GM21360 (cell line): ENCODE measurements at regions not wholly inside any gene's neighbourhood (a gene's known extent, or its start where the extent isn't known, plus 50 kb on each side); places are given as distances from the start of the nearest gene placed in this dataset.

ENCODE experiments used
- ATAC-seq: cut with Tn5 transposase; IDR thresholded peaks from one replicate; pipeline ENCODE4 v1.9.1; 2021; ENCODE audit warnings: mild to moderate bottlenecking, moderate library complexity; ENCODE audit not compliant: unreplicated experiment

GRCh38 chr4:11593576-11594116 is 165.0 kb upstream of the HS3ST1 start:
- ATAC-seq: no peak

DNA sequence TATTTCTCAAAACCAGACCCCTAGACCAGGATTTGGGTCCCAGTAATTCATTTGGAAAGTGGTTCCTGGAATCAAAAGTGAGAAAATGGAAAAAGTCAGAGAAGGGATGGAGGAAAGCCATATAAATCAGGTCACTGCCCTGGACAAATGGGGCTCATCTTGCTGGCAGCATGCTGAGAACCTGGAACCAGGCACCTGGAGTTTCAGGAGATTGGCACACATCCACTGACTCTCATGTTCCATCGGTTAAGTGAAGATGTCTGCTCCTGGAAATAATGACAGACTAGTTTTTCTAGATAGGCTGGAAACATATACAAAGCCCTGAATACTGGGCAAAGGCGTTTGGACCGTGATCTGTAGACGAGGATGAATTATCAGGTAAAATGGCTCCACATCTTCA is 163.6 kb upstream of the HS3ST1 start:
- no peak for ATAC-seq

DNA sequence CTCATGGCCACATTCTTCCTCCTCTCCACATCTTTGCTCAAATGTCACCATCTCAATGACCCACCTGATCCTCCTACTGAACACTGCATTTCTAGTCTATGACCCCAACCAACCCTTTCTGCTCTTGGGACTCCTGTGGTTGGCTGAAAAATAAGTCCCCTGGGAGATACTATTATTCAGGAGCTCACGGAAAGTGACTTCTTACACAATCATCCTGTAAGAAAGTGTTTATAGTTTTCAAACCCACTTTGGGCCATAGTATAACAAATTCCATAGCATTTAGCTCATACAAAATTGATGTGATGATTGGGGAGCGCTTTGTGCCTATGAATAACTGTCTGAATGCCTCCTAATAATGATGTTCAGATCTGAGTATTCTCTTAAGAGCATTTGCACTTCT is 161.4 kb upstream of the HS3ST1 start:
- ATAC-seq: no peak

- ATAC-seq: no peak
Measured at GRCh38 chr4:11589676-11590075, 161.0 kb upstream of the HS3ST1 start.

GRCh38 chr4:11587797-11588196 is 159.1 kb upstream of the HS3ST1 start:
- ATAC-seq: no peak

DNA sequence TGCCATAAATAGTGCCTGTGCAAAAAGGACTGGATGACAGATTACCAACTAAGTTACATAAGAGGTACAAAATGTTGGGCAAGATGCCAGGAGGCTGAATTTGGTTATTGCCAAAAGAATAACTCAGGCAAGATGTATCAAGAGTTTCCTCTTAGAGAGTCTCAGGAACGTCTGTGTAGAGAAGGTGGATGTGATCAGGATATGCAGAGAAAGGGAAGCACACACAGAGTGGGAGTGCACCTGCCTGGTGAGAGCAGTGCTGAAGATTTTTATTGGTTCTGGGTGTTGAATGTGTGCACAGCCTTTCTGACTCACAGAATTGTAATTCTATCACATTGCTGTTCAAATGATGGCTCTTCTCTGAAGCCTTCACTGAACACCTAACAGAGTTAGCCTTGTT is 156.8 kb upstream of the HS3ST1 start:
- ATAC-seq: no peak

DNA sequence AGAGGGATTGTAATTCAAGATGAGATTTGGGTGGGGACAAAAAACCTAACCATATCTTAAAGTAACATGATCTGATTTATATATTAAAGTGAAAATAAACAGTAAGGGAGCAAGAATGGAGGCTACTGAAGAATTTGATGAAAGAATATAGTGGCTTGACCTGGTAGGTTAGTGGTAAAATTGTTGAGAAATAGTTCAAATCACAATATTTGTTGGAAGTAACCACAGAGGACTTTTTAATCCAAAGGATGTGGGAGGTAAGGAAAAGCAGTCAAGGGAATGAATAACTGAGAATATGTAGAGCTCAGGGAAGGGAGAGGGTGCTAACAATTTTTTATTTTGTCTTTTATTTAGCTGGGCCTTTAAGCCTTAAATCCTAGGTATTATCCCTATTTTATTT is 139.8 kb upstream of the HS3ST1 start:
- no peak for ATAC-seq

- ATAC-seq: no peak
Measured at GRCh38 chr4:11566444-11567022, 137.8 kb upstream of the HS3ST1 start.

- no peak for ATAC-seq
Measured at GRCh38 chr4:11565899-11566298, 137.2 kb upstream of the HS3ST1 start.

DNA sequence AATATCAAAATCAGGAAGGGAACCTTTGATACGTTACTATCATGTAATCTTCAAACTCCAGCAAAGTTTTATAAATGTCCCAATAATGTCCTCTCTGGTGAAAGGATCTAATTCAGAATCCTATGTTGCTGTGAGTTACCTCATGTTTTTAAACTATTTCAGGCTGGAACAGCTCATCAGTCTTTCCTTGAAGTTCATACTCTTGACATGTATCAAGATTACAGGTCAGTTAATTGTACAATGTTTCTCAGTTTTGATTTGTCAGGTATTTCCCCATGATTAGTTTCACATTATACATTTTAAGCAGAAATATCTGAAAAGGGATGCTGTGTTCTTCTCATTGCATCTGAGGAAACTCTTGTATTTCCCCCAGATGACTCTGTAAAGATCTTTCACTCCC is 136.5 kb upstream of the HS3ST1 start:
- no peak for ATAC-seq

- no peak for ATAC-seq
Measured at GRCh38 chr4:11564021-11564420, 135.3 kb upstream of the HS3ST1 start.

GRCh38 chr4:11549525-11549924 is 120.8 kb upstream of the HS3ST1 start:
- no peak for ATAC-seq

DNA sequence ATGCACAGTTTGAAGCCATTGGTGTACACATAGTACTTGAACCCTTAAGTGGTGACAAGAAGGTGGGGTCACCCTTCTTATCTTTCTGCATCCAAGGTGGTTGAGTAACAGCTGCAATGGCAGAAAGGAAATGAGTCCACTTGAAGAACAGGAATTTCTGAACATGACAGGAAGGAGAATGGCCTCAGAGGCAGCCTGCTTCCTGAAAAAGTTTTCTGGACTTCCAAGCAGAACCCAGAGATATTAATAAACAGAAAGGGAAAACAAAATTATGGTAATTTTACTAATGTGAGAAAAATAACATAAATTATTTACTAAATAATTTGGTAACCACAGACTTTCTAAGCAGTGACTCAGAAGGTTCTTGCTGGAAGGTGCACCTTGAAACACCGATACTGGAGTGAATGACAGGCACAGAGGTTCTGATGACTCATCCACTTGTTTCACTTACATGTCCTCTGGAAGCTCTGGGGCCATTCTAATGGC is 119.9 kb upstream of the HS3ST1 start:
- ATAC-seq: peak; percentile 70

DNA sequence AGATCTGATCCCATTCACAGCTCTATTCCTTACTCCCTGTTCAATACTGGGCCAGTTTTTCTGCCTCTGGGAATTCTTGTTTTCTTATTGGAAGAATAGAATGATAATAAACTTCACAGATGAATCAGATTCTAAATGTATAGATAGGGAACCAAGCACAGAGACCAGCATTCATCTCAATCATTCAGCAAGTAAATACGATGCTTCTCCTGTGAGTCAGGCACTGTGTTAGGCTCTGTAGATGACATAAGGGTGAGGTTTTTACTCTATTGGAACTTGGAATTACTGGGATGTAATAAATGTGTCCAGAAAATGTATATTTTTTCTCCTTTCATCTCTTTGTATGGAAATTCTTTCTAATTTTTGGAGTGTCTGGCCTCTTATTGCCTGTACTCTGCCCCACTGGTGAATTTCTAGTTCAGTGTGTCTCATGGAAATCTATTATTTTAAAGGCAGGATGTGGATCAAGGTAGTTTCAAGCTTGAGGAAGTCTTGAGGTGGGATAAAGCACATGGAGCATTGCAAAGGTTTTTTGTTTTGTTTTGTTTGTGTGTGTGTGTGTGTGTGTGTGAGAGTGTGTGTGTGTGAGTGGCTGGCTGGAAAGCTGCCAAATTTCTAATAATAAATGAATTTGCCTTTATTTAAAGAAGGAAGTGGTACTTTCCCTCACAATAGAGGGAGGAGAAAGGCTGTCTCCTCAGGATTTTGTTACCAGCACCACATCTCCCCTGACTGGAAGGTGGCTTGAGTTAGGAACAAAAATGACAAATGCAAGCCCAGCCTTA is 117.9 kb upstream of the HS3ST1 start:
- ATAC-seq: no peak

DNA sequence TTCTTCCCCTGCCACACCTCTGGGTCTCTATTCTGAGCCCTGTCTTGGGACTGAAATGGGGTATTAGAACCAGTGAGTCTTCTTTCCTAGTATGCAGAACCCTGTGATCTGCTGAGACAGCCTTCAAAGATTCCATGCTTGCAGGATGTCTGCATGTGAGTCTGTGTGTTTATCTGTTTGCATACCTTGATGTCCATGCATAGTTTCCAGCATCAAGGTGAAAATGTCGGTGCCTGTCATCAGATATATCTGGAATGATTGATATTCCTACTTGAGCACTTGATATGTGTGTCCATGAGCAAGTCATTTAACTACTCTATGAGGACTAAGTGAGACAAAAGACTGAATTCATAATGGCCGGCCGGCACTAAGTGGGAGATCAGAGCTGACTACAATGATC is 117.0 kb upstream of the HS3ST1 start:
- no peak for ATAC-seq

- no peak for ATAC-seq
Measured at GRCh38 chr4:11544211-11544610, 115.5 kb upstream of the HS3ST1 start.

DNA sequence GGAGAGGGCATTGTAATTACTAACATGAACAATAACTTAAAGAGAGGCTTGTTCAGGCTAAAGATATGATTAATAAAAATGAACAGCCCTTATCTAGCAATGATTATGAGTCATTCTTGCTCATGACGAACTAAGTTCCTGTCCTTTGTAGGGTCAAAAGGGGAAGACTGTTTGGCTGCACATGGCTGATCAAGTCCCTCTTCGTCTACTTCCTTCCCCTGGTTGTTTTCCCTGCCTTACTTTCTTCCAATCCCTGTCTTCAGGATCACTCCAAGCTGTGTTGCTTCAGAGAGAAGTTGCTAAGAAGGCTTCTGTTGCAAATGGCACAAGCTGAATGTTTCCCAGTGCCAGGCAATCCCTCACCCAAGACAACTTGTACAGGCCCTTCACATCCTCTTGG is 115.0 kb upstream of the HS3ST1 start:
- no peak for ATAC-seq

DNA sequence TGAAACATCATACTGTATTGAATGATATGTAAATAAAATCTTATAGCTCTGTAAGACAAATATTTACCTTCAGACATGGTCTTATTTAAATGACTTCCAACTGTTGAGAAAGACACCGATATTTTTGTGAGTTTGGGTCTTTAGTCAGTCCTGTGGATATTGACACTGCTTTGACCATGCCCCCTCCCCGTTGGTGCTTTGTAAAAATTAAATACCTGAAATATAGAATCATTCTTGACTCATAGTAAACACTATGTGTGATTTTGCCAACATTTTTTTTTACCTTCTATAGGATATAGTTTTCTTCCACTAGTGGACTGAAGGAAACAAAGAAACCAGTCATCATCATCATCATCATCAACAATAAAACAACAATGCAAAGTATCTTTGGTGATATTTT is 114.3 kb upstream of the HS3ST1 start:
- no peak for ATAC-seq

GRCh38 chr4:11537846-11538245 is 109.2 kb upstream of the HS3ST1 start:
- no peak for ATAC-seq

DNA sequence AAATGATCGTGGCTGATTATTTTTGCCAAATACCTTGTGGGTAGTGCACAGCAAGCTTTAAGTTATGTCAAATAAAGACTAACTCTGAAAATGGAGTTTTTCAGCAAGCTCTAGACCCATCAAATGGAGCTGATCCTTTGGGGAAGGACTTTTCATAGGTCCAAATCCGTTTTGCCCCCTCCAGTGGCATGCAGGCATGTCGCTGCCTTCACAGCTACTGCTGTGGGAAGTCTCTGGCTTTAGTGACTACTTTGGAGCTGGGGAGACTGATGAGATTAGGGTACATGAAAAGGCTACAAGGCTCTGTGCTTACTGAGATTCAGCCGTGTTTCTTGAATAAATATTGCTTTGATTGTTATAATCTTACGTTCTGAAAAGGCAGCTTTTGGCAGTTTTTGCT is 106.6 kb upstream of the HS3ST1 start:
- no peak for ATAC-seq

- no peak for ATAC-seq
Measured at GRCh38 chr4:11534623-11535302, 106.1 kb upstream of the HS3ST1 start.

DNA sequence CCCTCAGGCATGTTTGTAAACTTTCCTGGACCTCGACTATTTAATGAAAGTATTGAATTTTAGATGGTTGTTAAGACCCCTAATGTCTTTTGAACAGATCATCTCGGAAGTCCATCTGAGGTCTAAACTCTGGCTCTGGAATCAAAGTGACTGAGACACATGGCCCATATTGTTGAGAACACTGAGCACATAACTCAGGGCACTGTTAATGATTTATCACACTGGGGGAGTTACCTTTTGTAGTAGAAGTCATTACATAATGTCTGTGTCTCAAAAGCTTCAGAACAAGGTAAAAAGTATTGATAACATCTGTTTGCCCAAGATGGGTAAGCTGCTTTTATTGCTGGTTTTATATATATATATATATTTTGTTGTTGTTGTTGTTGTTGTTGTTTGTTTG is 103.4 kb upstream of the HS3ST1 start:
- ATAC-seq: no peak
